HEK293T (cell line): ENCODE measurements at regions not wholly inside any gene's neighbourhood (a gene's known extent, or its start where the extent isn't known, plus 50 kb on each side); places are given as distances from the start of the nearest gene placed in this dataset.

ENCODE experiments used
- ARNT ChIP-seq: fragments of 450-650 bp; IDR thresholded peaks from 2 replicates; pipeline ENCODE4 v1.6.1; 2017; ENCODE audit warnings: mild to moderate bottlenecking
- BHLHE40 ChIP-seq: fragments of 450-650 bp; IDR thresholded peaks from 2 replicates; pipeline ENCODE4 v1.6.1; 2016; ENCODE audit warnings: mild to moderate bottlenecking, moderate library complexity, borderline replicate concordance
- CTBP1 ChIP-seq: fragments of 450-650 bp; IDR thresholded peaks from 2 replicates; pipeline ENCODE4 v1.6.1; 2016; ENCODE audit warnings: borderline replicate concordance
- ELF4 ChIP-seq: fragments of 450-650 bp; IDR thresholded peaks from 2 replicates; pipeline ENCODE4 v1.6.1; 2017; ENCODE audit warnings: antibody characterized with exemption
- FOXM1 ChIP-seq: fragments of 450-650 bp; IDR thresholded peaks from 2 replicates; pipeline ENCODE4 v1.6.1; 2017; ENCODE audit warnings: mild to moderate bottlenecking, borderline replicate concordance
- NFRKB ChIP-seq: fragments of 450-650 bp; IDR thresholded peaks from 2 replicates; pipeline ENCODE4 v1.6.1; 2016; ENCODE audit warnings: mild to moderate bottlenecking, moderate library complexity
- SP1 ChIP-seq: fragments of 450-650 bp; IDR thresholded peaks from 2 replicates; pipeline ENCODE4 v1.6.1; 2017

DNA sequence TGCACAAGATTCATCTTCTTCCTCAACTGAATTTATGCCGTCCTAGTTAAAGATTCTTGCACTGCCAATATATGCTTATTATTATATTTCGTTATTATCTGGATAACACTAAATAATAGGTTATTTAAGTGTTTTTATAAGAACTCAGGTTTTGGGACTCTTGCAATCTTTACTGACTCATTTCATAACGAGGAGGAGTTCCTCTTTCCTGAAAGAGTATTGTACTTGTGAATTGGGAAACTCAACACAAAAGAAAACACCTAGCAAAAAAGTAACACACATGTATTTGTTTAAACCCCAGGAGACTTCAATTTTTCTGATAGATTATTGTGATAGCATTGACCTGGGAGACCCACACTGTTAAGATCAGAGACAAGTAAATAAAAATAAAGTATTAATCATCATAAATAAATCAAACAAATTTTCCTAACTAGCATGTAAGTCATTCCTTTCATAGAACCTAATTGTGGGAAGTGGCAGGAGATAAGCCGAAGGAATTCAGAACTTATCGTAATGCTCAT lies 505.8 kb downstream of the KCNJ2 start:
- TF ChIP-seq BHLHE40 (no peak), SP1 (no peak), CTBP1 (no peak), NFRKB (no peak), FOXM1 (no peak), ELF4 (no peak), ARNT (no peak)
